G401.6 (cell line): ENCODE measurements at regions not wholly inside any gene's neighbourhood (a gene's known extent, or its start where the extent isn't known, plus 50 kb on each side); places are given as distances from the start of the nearest gene placed in this dataset.
"Not testable (repeated sequence)": the region's sequence is repeated elsewhere in the genome, so short reads cannot be mapped to it uniquely, and the experiment has no call there.

ENCODE experiments used
- FAIRE-seq: peaks from 2 replicates; lab custom pipeline; 2012; peaks lifted over from hg19 to GRCh38; lab: Jason Lieb, UNC

GRCh38 chr13:50714891-50715290, 128.6 kb downstream of the DLEU7 start:
- FAIRE-seq = no peak

DNA sequence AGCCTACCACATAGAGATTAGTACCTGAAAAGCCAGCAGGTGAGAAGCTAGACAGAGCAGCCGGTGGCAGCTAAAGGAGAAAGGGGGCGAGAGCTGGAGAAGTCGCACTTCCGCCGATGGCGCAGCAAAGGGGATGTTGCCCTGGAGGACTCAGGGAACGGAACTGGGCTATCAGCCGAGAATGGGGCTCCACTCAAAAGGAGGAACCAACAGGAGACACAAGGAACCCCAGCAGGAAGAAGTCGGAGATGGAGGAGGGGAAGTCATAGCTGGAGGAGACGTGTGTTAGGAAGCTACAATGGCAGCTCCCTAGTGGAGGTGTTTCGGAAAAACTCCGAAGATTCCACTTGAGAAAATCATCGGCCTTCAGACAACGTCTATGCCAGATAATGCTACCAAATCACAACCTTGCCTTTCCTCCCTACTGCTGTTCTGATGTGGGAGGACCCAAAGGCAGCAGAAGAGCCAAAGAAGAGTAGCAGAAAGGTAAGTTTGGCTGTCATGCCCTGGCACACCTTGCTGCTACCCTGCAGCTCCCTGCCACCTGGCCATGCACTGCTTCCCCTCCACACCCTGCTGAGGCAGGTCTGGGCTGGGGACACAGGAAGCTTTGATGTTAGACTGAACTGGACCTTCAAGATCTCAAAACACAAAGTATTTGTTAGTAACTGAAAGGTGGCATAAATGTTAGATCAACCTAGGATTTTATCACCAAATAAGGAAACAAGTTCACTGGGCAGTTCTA, 127.9 kb downstream of the DLEU7 start:
- no peak for FAIRE-seq

- FAIRE-seq = no peak
These were observed 122.4 kb downstream of the DLEU7 start for GRCh38 chr13:50720861-50721671.

DNA sequence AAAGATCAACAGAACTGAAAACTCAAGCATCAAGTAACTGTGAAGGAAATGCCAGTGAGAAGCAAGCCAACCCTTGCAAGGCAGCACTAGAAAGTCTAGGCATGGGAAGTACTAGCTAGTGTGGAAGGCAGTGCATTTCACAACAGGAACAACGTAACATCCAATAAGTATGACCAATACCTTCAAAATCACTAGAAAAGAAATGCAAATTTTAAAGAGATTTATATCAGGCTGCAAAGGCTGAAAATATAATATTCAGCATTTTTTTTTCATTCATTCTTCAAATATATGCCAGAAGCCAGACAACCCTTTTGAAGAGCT, 121.9 kb downstream of the DLEU7 start:
- no peak for FAIRE-seq

GRCh38 chr13:50722440-50723125, 120.9 kb downstream of the DLEU7 start:
- no peak for FAIRE-seq

- FAIRE-seq = no peak
These were observed 119.1 kb downstream of the DLEU7 start for GRCh38 chr13:50724438-50724837.

- no peak for FAIRE-seq
These were observed 118.6 kb downstream of the DLEU7 start for GRCh38 chr13:50724913-50725312.

- FAIRE-seq = no peak
These were observed 117.3 kb downstream of the DLEU7 start for GRCh38 chr13:50726164-50726563.

DNA sequence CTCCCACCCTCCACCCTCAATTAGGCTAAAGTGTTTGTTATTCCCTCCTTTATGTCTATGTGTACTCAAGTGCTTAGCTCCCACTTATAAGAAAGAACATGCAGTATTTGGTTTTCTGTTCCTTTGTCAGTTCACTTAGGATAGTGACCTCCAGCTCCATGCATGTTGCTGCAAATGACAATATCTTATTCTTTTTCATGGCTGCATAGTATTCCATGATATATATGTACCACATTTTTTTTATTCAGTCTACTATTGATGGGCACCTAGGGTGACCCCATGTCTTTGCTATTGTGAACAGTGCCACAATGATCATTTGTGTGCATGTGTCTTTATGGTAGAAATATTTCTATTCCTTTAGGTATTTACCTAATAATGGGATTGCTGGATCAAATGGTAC, 114.3 kb downstream of the DLEU7 start:
- no peak for FAIRE-seq

DNA sequence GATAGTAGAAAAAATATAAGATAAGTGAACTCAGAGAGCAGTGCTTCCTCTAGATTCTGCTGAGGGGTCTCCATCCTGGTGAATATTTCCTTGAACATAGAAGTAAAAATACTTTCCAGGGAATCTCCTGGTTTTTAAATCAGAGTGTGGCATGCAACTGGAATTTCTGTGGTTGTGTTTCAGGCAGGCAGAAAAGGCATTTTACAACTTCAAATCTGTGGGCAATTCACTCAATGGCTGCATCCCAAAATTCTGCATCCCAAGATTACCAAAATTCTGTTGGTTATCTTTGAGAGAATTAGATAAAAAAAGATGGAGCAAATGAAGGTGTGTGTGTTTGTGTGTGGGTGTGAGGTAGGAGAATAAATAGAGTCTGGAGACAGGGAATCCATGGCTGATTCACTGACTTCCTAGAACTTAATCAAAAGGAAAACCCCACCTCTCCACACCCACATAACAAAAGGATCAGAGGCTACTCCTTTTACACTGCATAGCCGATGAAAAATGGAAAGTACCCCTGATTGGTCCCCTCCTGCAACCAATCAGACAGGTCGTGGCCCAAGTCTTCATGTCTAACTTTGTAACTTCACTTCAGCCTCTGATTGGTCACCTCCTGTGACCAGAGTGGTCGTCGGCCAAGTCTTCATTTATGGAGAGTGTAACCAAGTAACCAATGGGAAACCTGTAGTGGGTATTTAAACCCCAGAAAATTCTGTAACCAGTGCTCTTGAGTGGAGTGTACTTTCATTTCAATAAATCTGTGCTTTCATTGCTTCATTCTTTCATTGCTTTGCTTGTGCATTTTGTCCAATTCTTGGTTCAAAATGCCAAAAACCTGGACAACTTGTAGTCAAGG, 112.8 kb downstream of the DLEU7 start:
- FAIRE-seq = no peak

DNA sequence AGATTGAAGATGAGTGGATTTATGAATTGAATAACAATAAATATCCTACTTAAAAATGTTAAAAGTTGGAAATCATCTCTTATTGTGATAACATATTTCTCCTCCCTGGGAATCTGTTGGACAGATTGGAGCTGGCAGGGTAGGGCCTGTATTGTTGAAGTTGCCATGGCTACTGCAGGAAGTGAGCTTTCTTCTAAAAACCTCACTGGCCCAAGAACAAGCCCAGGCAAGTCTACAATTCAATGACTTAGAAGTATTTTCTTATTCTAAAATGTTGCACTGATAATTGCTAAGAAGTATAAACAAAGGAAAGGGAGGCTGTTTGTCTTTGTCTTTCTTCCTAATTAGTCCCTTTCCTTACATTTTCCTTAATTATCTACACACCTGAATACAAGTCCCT, 112.1 kb downstream of the DLEU7 start:
- no peak for FAIRE-seq

- FAIRE-seq = no peak
These were observed 110.8 kb downstream of the DLEU7 start for GRCh38 chr13:50732712-50733111.

GRCh38 chr13:50733392-50733791, 110.1 kb downstream of the DLEU7 start:
- no peak for FAIRE-seq

- no peak for FAIRE-seq
These were observed 108.4 kb downstream of the DLEU7 start for GRCh38 chr13:50735071-50735470.

- no peak for FAIRE-seq
These were observed 103.3 kb downstream of the DLEU7 start for GRCh38 chr13:50740052-50740741.

GRCh38 chr13:50742353-50742752, 101.1 kb downstream of the DLEU7 start:
- no peak for FAIRE-seq

GRCh38 chr13:50742968-50743367, 100.5 kb downstream of the DLEU7 start:
- FAIRE-seq = no peak

- FAIRE-seq = no peak
These were observed 99.3 kb downstream of the DLEU7 start for GRCh38 chr13:50744116-50744660.

- no peak for FAIRE-seq
These were observed 97.9 kb downstream of the DLEU7 start for GRCh38 chr13:50745542-50746115.

- FAIRE-seq = no peak
These were observed 95.6 kb downstream of the DLEU7 start for GRCh38 chr13:50747737-50748350.

DNA sequence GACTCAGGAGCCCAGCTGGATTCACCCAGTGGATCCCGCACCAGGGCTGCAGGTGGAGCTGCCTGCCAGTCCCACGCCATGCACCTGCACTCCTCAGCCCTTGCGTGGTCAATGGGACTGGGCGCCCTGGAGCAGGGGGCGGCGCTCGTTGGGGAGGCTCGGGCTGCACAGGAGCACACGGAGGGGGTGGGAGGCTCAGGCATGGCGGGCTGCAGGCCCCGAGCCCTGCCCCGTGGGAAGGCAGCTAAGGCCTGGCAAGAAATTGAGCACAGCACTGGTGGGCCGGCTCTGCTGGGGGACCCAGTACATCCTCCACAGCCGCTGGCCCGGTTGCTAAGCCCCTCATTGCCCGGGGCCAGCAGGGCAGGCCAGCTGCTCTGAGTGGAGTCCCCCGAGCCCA, 90.3 kb downstream of the DLEU7 start:
- FAIRE-seq = not testable (repeated sequence)
